GM10248 (cell line): ENCODE measurements at regions not wholly inside any gene's neighbourhood (a gene's known extent, or its start where the extent isn't known, plus 50 kb on each side); places are given as distances from the start of the nearest gene placed in this dataset.

ENCODE experiments used
- CTCF ChIA-PET: fragments of 300-600 bp; sonication (Branson Sonifier 250); formaldehyde crosslinking; extraction: SDS; loops from one replicate; lab custom pipeline; 2021; ENCODE audit warnings: antibody characterized with exemption; lab: Yijun Ruan, JAX
- POLR2A ChIA-PET: fragments of 350-650 bp; sonication (Branson Sonifier 250); formaldehyde crosslinking; extraction: SDS; loops from one replicate; lab custom pipeline; 2020; ENCODE audit warnings: antibody characterized with exemption; lab: Yijun Ruan, JAX
- DNase-seq: peaks from one replicate; pipeline ENCODE4 v3.0.0; 2012; ENCODE audit errors: extremely low spot score
- CTCF ChIP-seq: IDR thresholded peaks from 2 replicates; pipeline ENCODE4 v1.5.1; 2012; ENCODE audit warnings: mild to moderate bottlenecking, low read depth; ENCODE audit errors: extremely low read depth, missing control alignments, control extremely low read depth

GRCh38 chr2:138997346-138997745 is 217.2 kb upstream of the NXPH2 start:
- DNase-seq, result no peak
- ChIA-PET POLR2A (no interaction called here), CTCF (interaction anchor here (0.9 to 1.3 kb wide), 2 partner anchors 9 to 12 kb away, joined by 3 read pairs; no protein-coding TSS in a partner anchor)
- TF ChIP-seq CTCF, result no peak

- no peak for DNase-seq
- TF ChIP-seq CTCF, result no peak
- ChIA-PET CTCF (no interaction called here), POLR2A (no interaction called here)
Observed at GRCh38 chr2:138994502-138994901, 214.3 kb upstream of the NXPH2 start.

GRCh38 chr2:138985881-138986280 is 205.7 kb upstream of the NXPH2 start:
- no peak for DNase-seq
- CTCF ChIA-PET, result no interaction called here
- POLR2A ChIA-PET, result no interaction called here
- no peak for TF ChIP-seq CTCF

GRCh38 chr2:138979131-138979785 is 199.1 kb upstream of the NXPH2 start:
- CTCF ChIA-PET, result interaction anchor here (1.0 kb wide), 1 partner anchor 12 kb away, joined by 3 read pairs; no protein-coding TSS in a partner anchor
- no peak for TF ChIP-seq CTCF

DNA sequence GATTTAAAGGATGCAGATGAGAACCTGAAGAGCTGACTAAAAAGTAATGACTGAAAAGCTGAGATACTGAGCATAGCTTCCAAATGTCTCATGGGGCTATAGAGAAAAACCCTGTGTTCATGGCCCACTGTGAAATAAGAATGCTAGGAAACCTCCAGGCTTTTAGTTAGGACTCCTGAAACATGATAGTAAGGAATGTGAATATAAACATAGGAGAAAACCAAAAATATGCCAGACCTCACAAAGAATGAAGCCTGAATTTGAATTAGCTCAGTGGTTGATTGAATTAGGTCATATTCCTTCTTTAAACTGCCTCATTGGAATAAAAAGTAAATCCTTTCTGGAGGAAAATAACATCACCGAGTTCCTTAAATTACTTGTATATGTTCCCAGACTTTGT is 194.5 kb upstream of the NXPH2 start:
- TF ChIP-seq CTCF, result no peak
- POLR2A ChIA-PET, result no interaction called here
- DNase-seq, result no peak
- CTCF ChIA-PET, result interaction anchor here (1.4 kb wide), 1 partner anchor 11 kb away, joined by 5 read pairs; no protein-coding TSS in a partner anchor

More at GRCh38 chr2:138979131-138979785, 199.1 kb upstream of the NXPH2 start:
- no peak for DNase-seq
- POLR2A ChIA-PET, result no interaction called here

DNA sequence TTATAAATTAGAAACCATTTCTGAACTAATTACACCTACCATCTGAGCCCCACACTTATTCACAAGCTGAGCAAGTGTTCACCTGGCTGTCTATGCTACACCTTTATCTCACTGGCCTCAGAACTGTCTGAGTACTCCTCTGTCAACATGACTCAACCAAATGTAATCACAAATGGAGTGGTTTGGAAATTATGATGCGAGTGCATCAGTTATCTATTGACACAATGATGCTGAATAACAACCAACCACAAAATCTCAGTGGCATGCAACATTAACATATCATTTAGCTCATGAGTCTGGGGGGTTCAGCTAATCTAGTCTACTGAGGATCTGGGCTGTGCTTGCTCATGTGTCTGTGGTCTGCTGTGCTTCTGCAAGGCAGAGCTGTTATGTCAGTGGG is 184.2 kb upstream of the NXPH2 start:
- ChIA-PET POLR2A (no interaction called here), CTCF (interaction anchor here (1.9 kb wide), 1 partner anchor 10 kb away, joined by 5 read pairs; no protein-coding TSS in a partner anchor)
- no peak for DNase-seq
- no peak for TF ChIP-seq CTCF
